Smooth muscle cell (in vitro differentiated cells): ENCODE measurements at regions not wholly inside any gene's neighbourhood (a gene's known extent, or its start where the extent isn't known, plus 50 kb on each side); places are given as distances from the start of the nearest gene placed in this dataset.

Source experiments
- DNase-seq: peaks from one replicate; lab custom pipeline; 2025; ENCODE audit not compliant: unreplicated experiment; lab: John Stamatoyannopoulos, UW
- H2AFZ ChIP-seq: fragments of 200-600 bp; sonication (generic); 2 replicates; pipeline ENCODE4 v1.6.0; 2016; ENCODE audit warnings: antibody characterized with exemption, low read depth, mild to moderate bottlenecking
- H3F3A ChIP-seq: fragments of 200-600 bp; sonication (generic); 2 replicates; pipeline ENCODE4 v1.6.0; 2017; ENCODE audit warnings: antibody characterized with exemption, low read depth
- H3K27ac ChIP-seq: fragments of 200-600 bp; sonication (generic); 2 replicates; pipeline ENCODE4 v1.5.1; 2016; ENCODE audit warnings: low read depth, mild to moderate bottlenecking
- H3K27me3 ChIP-seq: fragments of 200-600 bp; sonication (generic); 2 replicates; pipeline ENCODE4 v1.6.1; 2016; ENCODE audit warnings: low read depth, mild to moderate bottlenecking
- H3K36me3 ChIP-seq: fragments of 200-600 bp; sonication (generic); 2 replicates; pipeline ENCODE4 v1.5.1; 2016; ENCODE audit warnings: low read depth
- H3K4me1 ChIP-seq: fragments of 200-600 bp; sonication (generic); 2 replicates; pipeline ENCODE4 v1.5.1; 2016; ENCODE audit warnings: low read depth
- H3K4me2 ChIP-seq: fragments of 200-600 bp; sonication (generic); 2 replicates; pipeline ENCODE4 v1.6.0; 2016; ENCODE audit warnings: mild to moderate bottlenecking
- H3K4me3 ChIP-seq: fragments of 200-600 bp; sonication (generic); 2 replicates; pipeline ENCODE4 v1.5.1; 2016; ENCODE audit warnings: mild to moderate bottlenecking
- H3K79me2 ChIP-seq: fragments of 200-600 bp; sonication (generic); 2 replicates; pipeline ENCODE4 v1.6.0; 2016; ENCODE audit warnings: low read depth, mild to moderate bottlenecking
- H3K9ac ChIP-seq: fragments of 200-600 bp; sonication (generic); 2 replicates; pipeline ENCODE4 v1.6.0; 2016; ENCODE audit warnings: low read depth
- H3K9me3 ChIP-seq: fragments of 200-600 bp; sonication (generic); replicated peaks from 2 replicates; pipeline ENCODE4 v1.5.1; 2016; ENCODE audit warnings: low read depth
- H4K20me1 ChIP-seq: fragments of 200-600 bp; sonication (generic); 2 replicates; pipeline ENCODE4 v1.6.0; 2016; ENCODE audit warnings: low read depth
- WGBS: methylation state at CpG from one replicate; pipeline ENCODE4 v1.1.7; 2016; ENCODE audit warnings: low lambda C conversion rate; 5-methylcytosine and 5-hydroxymethylcytosine counted together
- TF ChIP-seq, protein P1 (sequence below): fragments of 200-600 bp; sonication (generic); IDR thresholded peaks from 2 replicates; pipeline ENCODE4 v1.5.1; 2017; ENCODE audit warnings: borderline replicate concordance, mild to moderate bottlenecking, antibody characterized with exemption; ENCODE audit not compliant: insufficient read depth, poor library complexity, severe bottlenecking

GRCh38 chr11:83371489-83371888 is 85.3 kb upstream of the CCDC90B start:
- H3K9ac ChIP-seq = no peak overlapping the region
- TF ChIP-seq, protein P1, sequence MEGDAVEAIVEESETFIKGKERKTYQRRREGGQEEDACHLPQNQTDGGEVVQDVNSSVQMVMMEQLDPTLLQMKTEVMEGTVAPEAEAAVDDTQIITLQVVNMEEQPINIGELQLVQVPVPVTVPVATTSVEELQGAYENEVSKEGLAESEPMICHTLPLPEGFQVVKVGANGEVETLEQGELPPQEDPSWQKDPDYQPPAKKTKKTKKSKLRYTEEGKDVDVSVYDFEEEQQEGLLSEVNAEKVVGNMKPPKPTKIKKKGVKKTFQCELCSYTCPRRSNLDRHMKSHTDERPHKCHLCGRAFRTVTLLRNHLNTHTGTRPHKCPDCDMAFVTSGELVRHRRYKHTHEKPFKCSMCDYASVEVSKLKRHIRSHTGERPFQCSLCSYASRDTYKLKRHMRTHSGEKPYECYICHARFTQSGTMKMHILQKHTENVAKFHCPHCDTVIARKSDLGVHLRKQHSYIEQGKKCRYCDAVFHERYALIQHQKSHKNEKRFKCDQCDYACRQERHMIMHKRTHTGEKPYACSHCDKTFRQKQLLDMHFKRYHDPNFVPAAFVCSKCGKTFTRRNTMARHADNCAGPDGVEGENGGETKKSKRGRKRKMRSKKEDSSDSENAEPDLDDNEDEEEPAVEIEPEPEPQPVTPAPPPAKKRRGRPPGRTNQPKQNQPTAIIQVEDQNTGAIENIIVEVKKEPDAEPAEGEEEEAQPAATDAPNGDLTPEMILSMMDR = no peak

GRCh38 chr11:83367745-83368144 is 81.6 kb upstream of the CCDC90B start:
- H3K36me3 ChIP-seq = no peaks in the 10 kb centered on the region
- TF ChIP-seq, protein P1 = no peak

More at GRCh38 chr11:83371489-83371888, 85.3 kb upstream of the CCDC90B start:
- no peak for DNase-seq
- Histone ChIP-seq H2AFZ (no peak overlapping the region), H4K20me1 (no peaks in the 10 kb centered on the region), H3F3A (no peaks in the 10 kb centered on the region), H3K79me2 (no peaks in the 10 kb centered on the region), H3K9me3 (no peaks in the 10 kb centered on the region), H3K4me3 (no peak overlapping the region), H3K36me3 (no peaks in the 10 kb centered on the region), H3K27ac (no peak overlapping the region), H3K4me2 (no peak overlapping the region), H3K4me1 (peaks cover 12% of the 10 kb centered on the region), H3K27me3 (no peaks in the 10 kb centered on the region)

GRCh38 chr11:83364500-83365045 is 78.4 kb upstream of the CCDC90B start:
- Histone ChIP-seq H3K4me2 (no peak overlapping the region), H3K4me1 (peaks cover 22% of the 10 kb centered on the region), H3K27ac (no peak overlapping the region), H3K27me3 (no peaks in the 10 kb centered on the region), H2AFZ (no peak overlapping the region), H3F3A (no peaks in the 10 kb centered on the region), H3K4me3 (no peak overlapping the region), H4K20me1 (no peaks in the 10 kb centered on the region), H3K79me2 (no peaks in the 10 kb centered on the region), H3K9me3 (no peaks in the 10 kb centered on the region), H3K9ac (no peak overlapping the region), H3K36me3 (no peaks in the 10 kb centered on the region)
- TF ChIP-seq, protein P1 = no peak
- WGBS = 73% methylated on average over 3 of the region's 3 CpGs
- no peak for DNase-seq

More at GRCh38 chr11:83367745-83368144, 81.6 kb upstream of the CCDC90B start:
- no peaks in the 10 kb centered on the region for H3K27me3 ChIP-seq
- H3K4me2 ChIP-seq = peak overlapping the region; percentile 2
- no peaks in the 10 kb centered on the region for H3K79me2 ChIP-seq
- no peaks in the 10 kb centered on the region for H3F3A ChIP-seq
- WGBS = 49% methylated on average over 7 of the region's 7 CpGs
- H3K9me3 ChIP-seq = no peaks in the 10 kb centered on the region
- H2AFZ ChIP-seq = no peak overlapping the region
- H4K20me1 ChIP-seq = no peaks in the 10 kb centered on the region
- no peak for DNase-seq
- H3K27ac ChIP-seq = no peak overlapping the region
- H3K4me3 ChIP-seq = no peak overlapping the region
- peaks cover 22% of the 10 kb centered on the region for H3K4me1 ChIP-seq
- no peak overlapping the region for H3K9ac ChIP-seq

DNA sequence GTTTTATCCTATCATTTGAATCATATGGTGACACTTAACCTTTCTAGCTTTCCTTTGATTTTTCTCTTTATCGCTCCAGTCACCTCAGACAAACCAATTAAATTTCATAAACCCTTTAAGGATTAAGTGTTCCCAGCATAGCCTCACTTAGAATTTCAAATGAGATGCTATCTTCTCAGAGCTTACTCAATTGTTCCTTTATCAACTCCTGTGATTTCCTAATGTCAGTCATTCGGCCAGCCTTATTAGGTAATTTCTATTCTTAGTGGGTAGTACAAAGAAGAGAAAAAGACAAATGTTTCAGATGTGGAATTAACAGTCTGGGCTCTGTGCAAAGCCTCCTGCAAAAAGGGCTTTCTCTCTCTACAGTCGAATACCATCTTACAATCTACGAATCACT is 77.1 kb upstream of the CCDC90B start:
- no peaks in the 10 kb centered on the region for H3F3A ChIP-seq
- no peak overlapping the region for H3K4me2 ChIP-seq
- H3K4me1 ChIP-seq = peaks cover 14% of the 10 kb centered on the region
- no peak overlapping the region for H3K9ac ChIP-seq
- H2AFZ ChIP-seq = no peak overlapping the region
- TF ChIP-seq, protein P1 = no peak
- H3K27ac ChIP-seq = no peak overlapping the region
- no peaks in the 10 kb centered on the region for H3K27me3 ChIP-seq
- no peaks in the 10 kb centered on the region for H3K79me2 ChIP-seq
- WGBS = 31% methylated on average over 4 of the region's 4 CpGs
- H3K4me3 ChIP-seq = no peak overlapping the region
- no peak for DNase-seq
- H3K9me3 ChIP-seq = no peaks in the 10 kb centered on the region
- no peaks in the 10 kb centered on the region for H3K36me3 ChIP-seq
- no peaks in the 10 kb centered on the region for H4K20me1 ChIP-seq
